Vagina (tissue), 2 donors: ENCODE measurements at regions not wholly inside any gene's neighbourhood (a gene's known extent, or its start where the extent isn't known, plus 50 kb on each side); places are given as distances from the start of the nearest gene placed in this dataset.

Experiments
- DNase-seq, 2 donors: peaks; one replicate each; pipeline ENCODE4 v3.0.0-alpha.2; 2017; ENCODE audit errors: extremely low spot score in 2 of 2
- H3K27ac ChIP-seq: fragments of 200-600 bp; sonication (generic); one replicate; pipeline ENCODE4 v1.5.1; 2019
- H3K27me3 ChIP-seq: fragments of 200-600 bp; sonication (generic); one replicate; pipeline ENCODE4 v1.5.1; 2019
- H3K36me3 ChIP-seq, 2 donors: fragments of 200-600 bp; sonication (generic); one replicate each; pipeline ENCODE4 v1.5.1; 2017 to 2019
- H3K4me1 ChIP-seq: fragments of 200-600 bp; sonication (generic); one replicate; pipeline ENCODE4 v1.5.1; 2019
- H3K4me3 ChIP-seq, 2 donors: fragments of 200-600 bp; sonication (generic); 1 replicate in 1 of 2; 2 replicates in 1 of 2; pipeline ENCODE4 v1.5.1; 2016 to 2019
- H3K9me3 ChIP-seq: fragments of 200-600 bp; sonication (generic); one replicate; pipeline ENCODE4 v1.5.1; 2019
- CTCF ChIP-seq, 3 experiments: fragments of 450-650 bp in 2 of 3; fragments of 200-600 bp in 1 of 3; sonication (generic) in 1 of 3; IDR thresholded peaks; one replicate each; pipeline ENCODE4 v1.5.1; 2017 to 2019; ENCODE audit warnings: antibody characterized with exemption in 3 of 3, mild to moderate bottlenecking in 2 of 3, moderate library complexity in 2 of 3
- POLR2A ChIP-seq, 2 donors: fragments of 450-650 bp; IDR thresholded peaks; one replicate each; pipeline ENCODE4 v1.6.1; 2017; ENCODE audit warnings: antibody characterized with exemption in 2 of 2, mild to moderate bottlenecking in 2 of 2, moderate library complexity in 2 of 2
- POLR2AphosphoS5 ChIP-seq, 2 donors: sonication (generic); formaldehyde crosslinking; IDR thresholded peaks; one replicate each; pipeline ENCODE4 v1.9.0; 2017; ENCODE audit warnings: antibody characterized with exemption in 2 of 2, mild to moderate bottlenecking in 2 of 2, low read depth in 1 of 2; ENCODE audit not compliant: insufficient read depth in 1 of 2
- intact Hi-C: fragments of 100-400 bp; cut with DNase I; formaldehyde crosslinking; loops from one replicate; pipeline ENCODE4 v1.15.1; 2023

- Histone ChIP-seq H3K27ac (no peak overlapping the region), H3K27me3 (no peaks in the 10 kb centered on the region), H3K4me3 (no peak overlapping the region), H3K36me3 (no peaks in the 10 kb centered on the region), H3K9me3 (no peaks in the 10 kb centered on the region), H3K4me1 (no peaks in the 10 kb centered on the region)
- DNase-seq: no peak
- intact Hi-C loops: no loop called here
- no peak for TF ChIP-seq POLR2A (IDR thresholded peaks at IDR 0.05)
- no peak for TF ChIP-seq CTCF (IDR thresholded peaks at IDR 0.05)
- TF ChIP-seq POLR2AphosphoS5 (IDR thresholded peaks at IDR 0.05; ENCODE audit: insufficient read depth in 1 of 2, low read depth in 1 of 2): no peak
These were observed 182.6 kb downstream of the SUCNR1 start for GRCh38 chr3:152056073-152056472.

- no peak overlapping the region for H3K27ac ChIP-seq
- intact Hi-C loops: no loop called here
- no peaks in the 10 kb centered on the region for H3K36me3 ChIP-seq
- DNase-seq: no peak
- no peak overlapping the region for H3K4me3 ChIP-seq
- TF ChIP-seq POLR2AphosphoS5 (IDR thresholded peaks at IDR 0.05; ENCODE audit: insufficient read depth in 1 of 2, low read depth in 1 of 2): no peak
- TF ChIP-seq CTCF (IDR thresholded peaks at IDR 0.05): no peak
- no peak for TF ChIP-seq POLR2A (IDR thresholded peaks at IDR 0.05)
- no peaks in the 10 kb centered on the region for H3K9me3 ChIP-seq
- no peaks in the 10 kb centered on the region for H3K4me1 ChIP-seq
- no peaks in the 10 kb centered on the region for H3K27me3 ChIP-seq
These were observed 183.0 kb downstream of the SUCNR1 start for GRCh38 chr3:152056481-152056880.

GRCh38 chr3:152056987-152057386 lies 183.5 kb downstream of the SUCNR1 start:
- TF ChIP-seq CTCF (IDR thresholded peaks at IDR 0.05): no peak
- TF ChIP-seq POLR2A (IDR thresholded peaks at IDR 0.05): no peak
- TF ChIP-seq POLR2AphosphoS5 (IDR thresholded peaks at IDR 0.05; ENCODE audit: insufficient read depth in 1 of 2, low read depth in 1 of 2): no peak

GRCh38 chr3:152058856-152059255 lies 185.4 kb downstream of the SUCNR1 start:
- H3K27ac ChIP-seq: no peak overlapping the region
- TF ChIP-seq CTCF (IDR thresholded peaks at IDR 0.05) (no peak), POLR2A (IDR thresholded peaks at IDR 0.05) (no peak), POLR2AphosphoS5 (IDR thresholded peaks at IDR 0.05; ENCODE audit: insufficient read depth in 1 of 2, low read depth in 1 of 2) (no peak)
- no peaks in the 10 kb centered on the region for H3K9me3 ChIP-seq
- no peaks in the 10 kb centered on the region for H3K27me3 ChIP-seq
- H3K4me1 ChIP-seq: no peaks in the 10 kb centered on the region
- no peak for DNase-seq
- H3K4me3 ChIP-seq: no peak overlapping the region
- intact Hi-C loops: no loop called here
- H3K36me3 ChIP-seq: no peaks in the 10 kb centered on the region

More at GRCh38 chr3:152056987-152057386, 183.5 kb downstream of the SUCNR1 start:
- H3K4me3 ChIP-seq: no peak overlapping the region
- H3K36me3 ChIP-seq: no peaks in the 10 kb centered on the region
- no peaks in the 10 kb centered on the region for H3K27me3 ChIP-seq
- intact Hi-C loops: no loop called here
- no peaks in the 10 kb centered on the region for H3K9me3 ChIP-seq
- H3K27ac ChIP-seq: no peak overlapping the region
- DNase-seq: no peak
- no peaks in the 10 kb centered on the region for H3K4me1 ChIP-seq

- H3K9me3 ChIP-seq: no peaks in the 10 kb centered on the region
- H3K27me3 ChIP-seq: no peaks in the 10 kb centered on the region
- intact Hi-C loops: loop anchor here (5.0 kb wide), 1 partner anchor 1322 kb away; no protein-coding TSS in a partner anchor
- no peak for DNase-seq
- H3K36me3 ChIP-seq: no peaks in the 10 kb centered on the region
- H3K4me1 ChIP-seq: no peaks in the 10 kb centered on the region
- TF ChIP-seq CTCF (IDR thresholded peaks at IDR 0.05): no peak
- no peak for TF ChIP-seq POLR2A (IDR thresholded peaks at IDR 0.05)
- no peak for TF ChIP-seq POLR2AphosphoS5 (IDR thresholded peaks at IDR 0.05; ENCODE audit: insufficient read depth in 1 of 2, low read depth in 1 of 2)
- no peak overlapping the region for H3K4me3 ChIP-seq
- H3K27ac ChIP-seq: no peak overlapping the region
These were observed 187.3 kb downstream of the SUCNR1 start for GRCh38 chr3:152060701-152061100.
